SKM-1 treated with dmso at 0.1 percent for 144 hours (cell line): ENCODE measurements at regions not wholly inside any gene's neighbourhood (a gene's known extent, or its start where the extent isn't known, plus 50 kb on each side); places are given as distances from the start of the nearest gene placed in this dataset.

ENCODE experiments used
- DNase-seq: peaks from one replicate; lab custom pipeline; 2025; ENCODE audit not compliant: unreplicated experiment; lab: John Stamatoyannopoulos, UW

DNA sequence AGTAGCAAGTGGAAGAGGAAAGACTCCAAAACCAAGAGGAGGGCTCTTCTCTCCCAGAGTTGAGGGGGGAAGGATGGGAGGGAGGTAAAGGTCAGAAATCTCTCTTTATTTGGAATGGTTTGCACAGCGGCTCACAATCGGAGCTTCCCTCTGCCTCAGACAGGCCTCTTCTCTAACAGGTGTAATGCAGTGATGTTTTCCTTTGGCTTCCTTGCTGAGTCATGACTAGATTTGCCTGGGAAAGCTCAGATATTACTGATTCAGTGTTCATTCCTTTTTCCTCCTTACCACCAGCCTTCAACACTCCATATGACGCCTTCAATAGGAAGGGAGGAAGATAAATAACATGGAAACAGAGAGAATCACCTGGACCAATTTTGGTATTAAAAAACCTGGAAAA is 136.6 kb downstream of the RNF152 start:
- DNase-seq = no peak

DNA sequence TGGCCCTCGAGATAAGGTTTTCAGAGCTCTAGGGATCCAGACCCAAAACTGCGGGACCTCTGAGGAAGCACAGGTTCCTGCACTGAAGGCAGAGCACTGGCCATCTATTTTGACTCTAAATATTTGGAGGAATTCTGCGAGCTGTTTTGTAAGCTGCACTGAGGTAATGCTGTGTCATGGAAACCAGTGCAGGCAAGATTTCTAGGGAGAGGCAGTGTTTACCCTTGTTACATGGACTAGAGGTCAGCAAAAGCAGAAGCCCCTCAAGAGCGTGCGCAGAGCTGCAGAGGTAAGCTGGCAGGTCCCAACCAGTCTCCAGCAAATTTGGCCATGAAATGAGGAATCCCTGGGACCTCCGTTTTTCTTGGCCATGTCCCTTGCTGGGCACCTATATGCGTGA is 137.3 kb downstream of the RNF152 start:
- DNase-seq = no peak

DNA sequence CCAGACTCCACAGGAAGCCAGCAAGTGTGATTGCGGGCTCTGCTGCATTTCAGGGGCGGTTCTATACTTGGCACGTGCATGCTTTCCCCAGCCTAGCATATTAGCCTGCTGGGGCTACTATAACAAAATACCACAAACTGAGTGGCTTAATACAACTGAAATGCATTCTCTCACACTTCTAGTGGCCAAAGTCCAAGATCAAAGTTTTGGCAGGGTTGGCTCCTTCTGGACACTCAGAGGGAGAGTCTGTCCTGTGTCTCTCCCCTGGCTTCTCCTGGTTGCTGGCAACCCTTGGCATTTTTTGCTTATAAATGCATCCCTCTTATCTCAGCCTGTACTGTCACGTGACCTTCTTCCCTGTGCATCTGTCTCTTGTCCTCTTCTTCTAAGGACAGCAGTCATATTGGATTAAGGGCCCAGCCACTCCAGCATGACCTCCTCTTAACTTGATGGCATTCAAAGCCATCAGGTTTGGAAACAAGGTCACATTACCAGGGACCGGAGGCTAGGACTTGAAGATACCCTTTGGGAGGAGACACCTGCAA is 138.7 kb downstream of the RNF152 start:
- no peak for DNase-seq

DNA sequence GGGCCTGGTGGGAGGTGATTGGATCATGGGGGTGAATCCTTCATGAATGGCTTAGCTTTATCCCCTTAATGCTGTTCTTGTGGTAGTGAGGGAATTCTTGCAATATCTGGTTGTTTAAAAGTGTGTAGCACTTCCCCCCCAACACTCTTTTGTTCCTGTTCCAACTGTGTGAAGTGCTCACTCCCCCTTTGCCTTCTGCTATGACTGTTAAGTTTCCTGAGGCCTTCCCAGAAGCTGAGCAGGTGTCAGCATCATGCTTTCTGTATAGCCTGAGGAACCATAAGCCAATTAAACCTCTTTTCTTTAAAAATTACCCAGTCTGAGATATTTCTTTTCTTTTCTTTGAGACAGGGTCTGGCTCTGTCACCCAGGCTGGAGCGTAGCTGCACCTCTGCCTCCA is 139.4 kb downstream of the RNF152 start:
- DNase-seq = no peak

DNA sequence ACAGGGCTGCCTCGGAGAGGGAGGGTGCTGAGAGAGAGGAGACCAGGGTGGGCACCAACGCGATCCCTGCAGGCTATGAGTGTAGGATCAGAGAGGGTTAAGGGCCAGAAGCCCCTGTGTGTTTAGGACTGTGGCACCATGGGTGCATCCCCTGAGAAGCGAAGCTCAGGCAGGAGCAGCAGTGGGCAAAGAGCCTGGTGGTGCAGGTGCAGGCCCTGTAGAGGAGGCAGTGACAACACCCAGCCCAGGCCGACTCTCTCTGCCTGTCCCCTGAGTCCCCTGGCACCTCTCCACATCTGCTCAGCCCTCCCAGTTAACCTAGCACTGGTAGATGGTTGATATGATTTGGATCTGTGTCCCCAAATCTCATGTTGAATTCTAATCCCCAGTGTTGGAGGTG is 139.8 kb downstream of the RNF152 start:
- DNase-seq = no peak

DNA sequence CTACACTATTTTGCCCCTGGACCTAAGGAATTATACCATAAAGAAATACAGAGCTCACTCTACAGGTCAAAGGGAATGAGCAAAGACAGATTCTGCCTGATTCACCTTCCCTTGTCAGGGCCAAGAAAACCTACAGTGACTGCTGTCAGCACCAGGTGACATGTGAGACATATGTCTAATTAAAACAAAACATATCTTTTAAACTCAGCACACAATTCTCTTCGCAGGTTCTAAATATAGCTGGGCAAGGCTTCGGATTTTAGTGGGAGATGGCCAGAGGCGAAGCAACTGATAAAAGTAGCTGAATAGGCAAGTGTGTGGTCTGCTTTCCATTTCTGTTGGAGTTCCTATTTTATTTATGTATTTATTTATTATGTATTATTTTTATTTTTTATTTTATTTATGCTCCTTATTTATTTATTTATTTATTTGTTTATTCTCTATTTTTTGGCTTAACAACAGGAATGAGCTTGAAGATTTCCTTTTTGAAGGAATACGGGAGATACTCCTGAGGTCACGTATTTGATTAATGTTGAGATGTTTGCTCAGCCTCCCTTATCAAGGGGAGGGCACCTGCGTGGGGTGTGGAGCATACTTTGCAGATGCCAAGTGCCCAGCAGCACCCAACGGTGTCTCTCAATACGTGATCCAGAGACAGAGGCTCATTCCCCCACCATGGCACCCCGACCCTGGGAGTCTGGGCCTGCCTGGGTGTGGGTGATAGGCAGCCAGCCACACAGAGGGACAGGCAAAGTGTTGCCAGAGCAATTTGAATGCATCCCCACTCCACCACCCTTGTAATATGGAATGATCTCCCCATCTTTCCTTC is 141.8 kb downstream of the RNF152 start:
- no peak for DNase-seq

DNA sequence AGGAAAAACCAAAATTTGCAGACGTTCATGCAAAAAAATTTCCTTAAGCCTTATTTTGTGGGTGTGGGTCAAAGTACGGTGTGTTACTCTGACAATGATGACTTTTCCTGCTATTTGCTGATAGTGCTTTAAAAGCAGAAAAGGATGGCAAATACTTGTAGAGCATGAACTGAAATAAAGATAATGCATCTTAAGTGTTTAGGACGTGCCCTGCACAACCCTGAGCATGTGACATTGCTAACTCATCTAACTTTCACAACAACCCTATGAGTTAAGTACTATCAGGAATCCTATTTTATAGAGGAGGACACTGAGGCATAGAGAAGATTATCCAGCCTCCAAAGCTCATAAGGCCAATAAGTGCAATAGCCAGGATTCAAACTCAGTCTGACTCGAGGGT is 143.3 kb downstream of the RNF152 start:
- no peak for DNase-seq

DNA sequence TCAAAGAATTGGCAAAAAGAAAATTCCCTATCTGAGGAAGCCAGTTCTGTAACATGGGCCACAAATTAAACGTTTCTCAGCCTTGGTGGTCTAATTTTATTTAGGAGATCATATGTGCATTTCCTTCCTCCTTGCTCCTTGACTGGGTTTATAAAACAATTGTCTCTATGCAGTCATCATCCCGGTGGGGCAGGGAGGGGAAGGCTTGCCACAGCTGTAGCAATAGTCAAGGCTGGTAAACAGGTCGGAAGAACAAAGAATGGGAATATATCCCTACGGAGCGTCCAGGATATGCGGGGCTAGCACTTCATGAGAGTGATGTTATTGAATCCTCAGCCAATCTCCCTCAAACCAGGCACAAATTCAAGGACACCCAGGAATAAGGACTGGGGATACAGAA is 143.8 kb downstream of the RNF152 start:
- DNase-seq = no peak

DNA sequence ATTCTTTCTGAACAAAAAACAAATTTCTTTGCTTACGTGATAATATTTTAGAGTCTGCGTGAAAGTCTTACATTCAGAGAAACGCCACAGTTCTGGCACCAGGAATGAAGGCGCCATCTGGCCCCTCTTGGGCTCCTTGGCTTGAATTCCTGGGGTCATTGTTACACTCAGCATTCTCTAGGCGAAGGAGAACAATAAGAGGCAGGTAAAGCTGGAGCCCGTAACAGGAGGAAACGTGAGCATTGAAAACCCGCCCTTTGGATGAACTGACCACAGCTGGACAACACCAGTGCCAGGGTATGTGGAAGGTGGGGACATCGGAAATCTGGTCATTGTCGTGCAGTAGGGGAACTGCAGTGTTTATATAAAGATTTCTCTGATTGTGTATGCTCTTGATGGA is 144.8 kb downstream of the RNF152 start:
- no peak for DNase-seq

DNA sequence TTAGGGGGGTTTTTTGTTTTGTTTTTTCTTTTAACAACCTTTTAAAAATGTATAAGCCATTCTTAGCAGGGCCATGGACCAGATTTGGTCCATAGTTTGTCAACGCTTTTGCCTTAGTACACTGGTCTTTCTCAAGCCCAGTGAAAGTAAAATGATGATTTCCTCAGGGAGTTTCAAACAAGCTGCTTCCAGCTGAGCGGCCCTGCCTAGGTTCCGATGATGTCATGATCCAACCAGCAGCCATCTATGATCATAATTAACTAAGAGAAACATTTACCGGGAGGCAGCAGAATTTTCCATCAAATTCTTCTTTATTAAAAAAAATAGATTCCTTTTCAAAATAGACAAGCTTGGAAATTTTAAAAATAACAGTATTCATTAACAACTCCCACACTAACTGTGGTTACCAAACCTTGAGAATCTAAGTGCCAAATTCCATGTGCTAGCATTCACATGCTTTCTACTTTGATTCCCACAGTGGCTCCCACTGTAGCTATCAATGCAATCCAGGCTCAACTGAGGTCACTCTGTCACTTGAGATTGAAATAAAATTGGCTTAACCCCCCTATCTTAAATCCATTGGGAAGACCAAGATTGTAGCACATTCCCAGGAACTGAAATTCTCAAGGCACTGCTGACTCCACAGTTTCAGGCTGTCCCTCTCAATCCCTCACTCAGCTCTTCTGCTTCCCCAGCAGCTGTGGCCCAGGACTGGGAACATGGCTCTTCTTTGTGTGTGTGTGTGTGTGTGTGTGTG is 148.9 kb downstream of the RNF152 start:
- DNase-seq = no peak

DNA sequence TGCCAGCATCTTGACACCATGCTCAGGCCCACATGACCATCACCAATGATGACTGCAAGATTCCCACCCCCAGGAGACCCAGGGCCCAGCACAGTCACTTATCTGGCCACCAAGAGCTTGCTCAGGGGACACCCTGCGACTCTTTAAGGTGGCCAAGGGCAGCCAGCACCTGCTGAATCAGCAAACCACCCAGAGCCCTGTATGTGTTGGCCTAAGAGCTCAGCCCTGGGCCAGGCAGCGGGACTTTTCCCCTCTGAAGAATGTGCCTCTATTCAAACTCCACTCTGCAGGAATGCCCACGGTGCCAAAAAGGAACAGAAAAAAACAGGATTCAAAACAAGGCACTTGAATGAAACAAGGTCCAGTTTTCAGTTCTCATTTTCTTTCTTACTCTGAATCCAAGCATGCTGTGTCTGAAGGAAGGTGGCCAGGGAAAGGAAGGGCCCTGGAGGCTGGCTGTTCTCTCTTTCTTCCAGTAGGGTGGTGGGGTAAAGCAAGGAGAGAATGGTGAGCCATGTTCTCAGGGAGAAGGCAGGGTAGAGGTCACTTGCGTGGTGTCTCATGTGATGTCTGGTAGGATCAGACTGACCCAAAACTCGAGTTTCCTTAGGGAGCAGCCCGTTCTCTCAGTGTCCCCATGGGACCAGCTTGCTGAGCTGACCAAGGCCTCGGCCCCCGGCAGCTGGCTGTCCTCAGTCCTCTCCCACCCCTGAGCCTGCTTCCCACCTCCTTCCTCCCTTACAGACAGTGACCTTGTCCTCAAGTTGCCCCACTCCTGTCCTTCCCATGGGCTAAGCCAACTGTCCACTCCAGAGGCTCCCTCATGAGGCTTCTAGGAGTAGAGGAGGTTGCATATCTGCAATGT is 150.0 kb downstream of the RNF152 start:
- DNase-seq = no peak

DNA sequence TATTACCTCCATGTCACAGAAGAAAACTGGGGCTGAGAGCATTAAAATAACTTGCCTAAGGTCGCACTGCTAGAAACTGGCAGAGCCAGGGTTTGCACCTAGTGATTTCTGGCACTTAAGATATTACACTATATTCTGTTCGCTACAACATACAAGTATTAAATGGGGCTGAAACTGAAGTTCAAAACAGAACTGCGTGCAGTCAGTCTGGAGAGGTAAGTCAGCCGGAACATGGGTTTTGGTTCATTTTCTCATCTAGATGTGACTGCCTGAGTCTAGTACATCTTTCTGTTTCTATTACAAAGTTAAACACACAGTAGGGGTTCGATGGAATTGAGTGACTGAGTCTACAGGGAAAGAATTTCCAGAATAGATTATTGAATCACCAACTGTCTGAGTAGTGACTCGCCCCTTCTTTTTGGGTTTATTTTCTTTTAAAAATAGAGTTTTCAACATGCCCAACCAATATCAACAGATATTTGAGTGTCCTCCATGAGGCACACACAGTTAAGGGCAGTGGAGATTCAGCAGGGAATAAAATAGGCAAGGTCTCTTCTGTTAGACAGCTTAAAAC is 150.8 kb downstream of the RNF152 start:
- no peak for DNase-seq

DNA sequence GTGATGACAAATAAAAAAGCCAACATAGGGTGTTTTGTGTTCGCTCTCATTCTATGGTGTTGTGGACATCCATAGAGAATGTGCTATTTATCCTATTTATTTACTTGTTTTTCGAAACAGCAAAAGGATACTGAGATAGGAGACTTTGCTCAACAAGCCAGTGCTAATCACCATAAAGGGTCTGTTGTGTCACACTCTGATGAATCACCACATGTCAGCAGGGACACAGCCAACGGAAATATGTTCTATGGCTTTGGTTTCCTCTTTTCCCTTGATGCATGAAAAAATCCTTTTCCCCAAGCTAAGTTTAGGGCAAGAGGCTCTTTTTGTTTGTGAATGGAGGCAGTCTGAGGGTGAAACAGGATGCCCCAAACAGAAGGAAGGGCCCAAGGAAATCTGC is 154.3 kb downstream of the RNF152 start:
- peak; percentile 25 for DNase-seq

DNA sequence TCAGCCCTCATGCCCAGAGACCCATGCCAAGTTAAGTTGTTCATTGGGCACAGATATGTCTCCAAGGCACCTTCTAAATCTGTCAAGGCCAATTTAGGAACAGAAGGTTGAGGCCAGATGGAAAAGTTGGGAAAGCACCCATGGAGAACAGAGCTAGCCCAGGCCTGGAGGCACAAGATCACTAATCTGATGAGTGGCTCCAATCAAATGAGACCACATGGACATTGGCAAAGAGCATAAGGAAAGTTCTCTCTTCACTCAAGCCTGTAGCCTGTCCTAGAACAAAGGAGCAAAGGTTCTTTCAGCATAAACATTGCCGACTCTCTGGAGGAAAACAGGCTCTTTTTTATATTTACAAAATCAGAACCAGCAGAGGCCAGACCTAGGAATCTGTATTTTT is 154.8 kb downstream of the RNF152 start:
- DNase-seq = no peak

DNA sequence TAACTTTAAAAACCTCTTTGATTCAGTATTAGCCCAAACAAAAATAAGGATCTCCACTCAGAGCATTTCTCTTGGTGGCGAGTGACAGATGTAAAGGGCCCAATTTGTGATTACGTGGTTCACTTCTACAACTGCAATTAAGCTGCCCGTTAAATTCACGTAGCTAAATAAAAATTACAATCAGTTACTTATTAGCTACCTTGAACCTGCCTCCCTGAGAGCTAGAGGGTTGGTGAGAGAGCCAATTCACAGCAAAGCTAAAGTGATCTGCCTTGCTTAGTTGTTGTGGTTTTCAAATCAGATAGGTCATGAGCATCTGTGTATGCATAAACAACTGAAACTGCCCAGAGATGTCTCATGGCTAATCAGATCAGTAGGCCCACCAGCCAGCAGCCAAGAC is 156.7 kb downstream of the RNF152 start:
- no peak for DNase-seq

DNA sequence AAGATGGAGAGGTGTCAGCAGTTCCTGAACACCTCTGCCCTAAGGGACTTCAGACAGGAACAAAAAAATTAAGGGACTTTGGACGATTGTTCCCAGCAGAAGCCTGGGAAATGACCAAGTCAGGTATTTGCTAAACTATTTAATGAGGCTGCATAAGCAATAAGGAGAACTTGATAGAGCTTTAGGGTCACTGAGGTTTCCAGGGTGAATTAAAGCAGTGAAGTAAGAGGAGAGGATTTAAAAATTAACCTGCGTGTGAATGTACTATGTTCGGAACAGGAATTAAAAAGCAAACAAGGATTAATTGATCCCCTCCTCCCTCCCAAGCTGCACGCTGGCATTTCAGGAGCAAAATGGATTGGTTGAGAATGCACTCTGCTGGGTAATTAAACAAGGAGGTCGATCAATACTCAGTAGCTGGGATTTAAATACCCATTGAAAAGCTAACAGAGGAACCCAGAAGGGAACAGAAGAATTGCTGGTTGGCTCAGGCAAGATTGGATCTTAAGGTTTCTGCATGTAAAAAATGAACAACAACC is 157.2 kb downstream of the RNF152 start:
- DNase-seq = no peak

DNA sequence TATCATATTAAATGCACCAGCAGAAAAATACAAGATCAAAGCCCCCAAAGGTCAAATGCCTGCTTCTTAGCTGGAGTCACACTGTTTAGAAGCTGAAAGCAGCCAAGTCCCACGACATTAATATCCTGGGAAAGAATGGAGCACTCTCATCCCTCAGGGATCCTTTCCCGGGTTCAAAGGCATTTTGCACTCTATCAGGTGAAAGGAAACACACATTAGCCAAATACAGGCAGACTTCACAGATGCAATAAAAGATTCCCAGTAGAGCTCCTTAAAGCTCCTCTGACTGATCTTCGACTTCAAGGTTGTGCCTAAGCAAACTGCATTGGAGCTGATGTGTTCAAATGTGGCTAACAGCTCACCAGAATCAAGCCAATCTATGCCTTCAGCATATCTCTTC is 158.4 kb downstream of the RNF152 start:
- no peak for DNase-seq

DNA sequence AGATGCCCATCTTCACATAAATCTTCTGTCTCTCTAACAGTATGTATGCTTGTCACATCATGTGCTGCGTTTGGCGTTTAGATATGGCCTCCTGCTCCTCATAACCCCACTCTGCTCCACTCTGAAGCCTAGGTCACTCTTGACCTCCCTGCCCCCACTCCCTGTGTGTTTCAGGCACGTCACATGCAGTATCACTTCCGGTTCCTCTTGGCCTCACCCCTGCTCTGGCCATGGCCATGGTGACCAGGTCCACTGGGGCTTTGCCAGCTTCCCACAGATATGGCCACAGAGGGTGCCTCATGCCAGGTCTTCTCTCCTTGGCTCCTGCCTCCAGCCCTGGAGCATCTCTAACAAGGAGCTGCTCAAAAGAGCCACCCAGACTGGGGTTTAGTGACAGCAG is 160.0 kb downstream of the RNF152 start:
- DNase-seq = no peak

DNA sequence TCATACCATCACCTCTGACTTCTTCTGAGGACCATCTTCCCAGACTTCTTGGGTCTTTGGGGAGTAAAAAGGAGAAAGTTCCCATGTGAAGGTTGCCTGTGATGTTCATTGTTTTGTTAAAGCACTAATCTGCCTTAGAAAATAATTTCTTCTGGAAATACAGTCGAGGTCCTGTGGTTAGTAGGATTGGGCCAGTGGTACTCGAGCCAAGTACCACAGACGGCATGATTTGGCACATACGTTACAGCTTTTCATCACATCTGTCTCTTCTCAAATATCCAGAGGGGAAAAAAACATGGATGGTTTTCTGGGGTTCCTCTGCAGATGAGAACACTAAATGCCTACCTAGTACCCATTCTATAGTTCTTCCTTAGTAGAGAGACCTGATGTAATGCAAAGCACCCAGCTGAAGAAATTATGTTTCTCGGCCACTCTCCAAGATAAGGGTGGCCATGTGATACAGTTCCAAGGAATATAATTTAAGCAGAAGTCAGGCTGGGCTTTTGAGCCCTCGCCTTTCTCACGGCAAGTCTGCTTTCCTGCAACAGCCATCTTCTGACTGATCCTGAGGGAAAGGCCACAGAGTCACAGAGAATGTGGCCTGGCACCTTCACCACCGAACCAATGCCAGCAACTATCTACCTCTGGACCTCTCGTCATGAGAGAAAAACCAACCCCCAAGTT is 161.0 kb downstream of the RNF152 start:
- no peak for DNase-seq

DNA sequence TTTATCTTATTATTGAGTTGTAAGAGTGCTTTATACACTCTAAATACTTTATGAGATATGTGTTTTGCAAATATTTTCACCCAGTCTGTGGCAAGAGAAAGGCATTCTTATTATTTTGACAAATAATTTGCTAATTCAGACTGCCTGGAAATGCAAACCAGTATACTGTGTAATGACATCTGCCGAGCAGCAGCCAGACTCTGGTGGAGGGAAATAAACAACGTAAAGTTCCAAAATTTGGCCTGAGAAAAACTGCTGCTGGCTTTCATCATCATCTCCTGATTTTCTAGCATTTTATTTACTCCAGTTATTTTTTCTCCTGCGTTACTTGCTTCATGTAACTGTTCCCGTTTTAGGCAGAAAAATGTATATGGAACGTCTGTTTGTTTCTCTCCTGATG is 161.6 kb downstream of the RNF152 start:
- DNase-seq = no peak
